ENCODE measurements at regions not wholly inside any gene's neighbourhood (a gene's known extent, or its start where the extent isn't known, plus 50 kb on each side); places are given as distances from the start of the nearest gene placed in this dataset.

DNA sequence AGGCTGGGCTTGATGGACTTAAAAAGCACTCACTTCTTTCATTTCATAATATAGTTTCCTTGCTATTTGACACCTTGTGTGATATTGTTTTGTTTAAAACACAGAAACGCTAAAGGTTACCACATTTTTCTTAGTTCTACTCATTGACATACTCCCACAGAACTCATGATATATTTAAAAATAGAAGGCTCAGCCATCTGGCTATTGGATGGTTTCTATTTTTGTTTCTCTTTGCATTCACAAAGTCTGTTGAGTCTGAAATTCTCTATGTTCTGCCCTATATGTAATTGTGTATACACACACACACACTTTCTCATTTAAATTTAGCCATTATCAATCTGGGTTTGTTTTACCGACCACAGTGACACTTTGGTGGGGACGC lies 128.2 kb downstream of the SOX2 start:
- H3K9me1 ChIP-seq (ENCODE audit: insufficient read depth, low read length), result no peaks in the 10 kb centered on the region
- H2AK9ac ChIP-seq (replicated peaks; ENCODE audit: low read depth, low read length, poor library complexity), result no peak overlapping the region
- no peaks in the 10 kb centered on the region for H3K36me3 ChIP-seq (ENCODE audit: control insufficient read depth, insufficient read depth, low read length)
- H4K5ac ChIP-seq (ENCODE audit: low read depth, low read length), result no peak overlapping the region
- no peaks in the 10 kb centered on the region for H3K27me3 ChIP-seq (ENCODE audit: control insufficient read depth, insufficient read depth, low read length)
- H4K8ac ChIP-seq (ENCODE audit: low read depth in 2 of 2, low read length in 2 of 2), result no peak overlapping the region
- H2BK15ac ChIP-seq (ENCODE audit: low read depth, low read length), result no peak overlapping the region
- TF ChIP-seq CEBPB (IDR thresholded peaks at IDR 0.05; ENCODE audit: low read depth, low read length) (no peak), MAZ (IDR thresholded peaks at IDR 0.05; ENCODE audit: borderline replicate concordance, low read depth, low read length) (no peak), RAD21 (IDR thresholded peaks at IDR 0.05; ENCODE audit: low read length) (no peak), MXI1 (IDR thresholded peaks at IDR 0.05; ENCODE audit: borderline replicate concordance, low read depth, low read length) (no peak), CHD1 (IDR thresholded peaks at IDR 0.05; ENCODE audit: low read depth, low read length) (no peak), NFE2L2 (IDR thresholded peaks at IDR 0.05; ENCODE audit: low read depth, low read length) (no peak), FOS (IDR thresholded peaks at IDR 0.05; ENCODE audit: low read depth, low read length) (no peak), MAFK (IDR thresholded peaks at IDR 0.05; ENCODE audit: low read depth, low read length) (no peak), BHLHE40 (IDR thresholded peaks at IDR 0.05; ENCODE audit: low read depth, low read length) (no peak), POLR2A (IDR thresholded peaks at IDR 0.05; ENCODE audit: low read depth, low read length) (no peak), RCOR1 (IDR thresholded peaks at IDR 0.05; ENCODE audit: insufficient replicate concordance, low read length) (no peak), RFX5 (IDR thresholded peaks at IDR 0.05; ENCODE audit: low read depth, low read length) (no peak), SMC3 (IDR thresholded peaks at IDR 0.05; ENCODE audit: low read depth, low read length) (no peak)
- TF ChIP-seq, protein P1, sequence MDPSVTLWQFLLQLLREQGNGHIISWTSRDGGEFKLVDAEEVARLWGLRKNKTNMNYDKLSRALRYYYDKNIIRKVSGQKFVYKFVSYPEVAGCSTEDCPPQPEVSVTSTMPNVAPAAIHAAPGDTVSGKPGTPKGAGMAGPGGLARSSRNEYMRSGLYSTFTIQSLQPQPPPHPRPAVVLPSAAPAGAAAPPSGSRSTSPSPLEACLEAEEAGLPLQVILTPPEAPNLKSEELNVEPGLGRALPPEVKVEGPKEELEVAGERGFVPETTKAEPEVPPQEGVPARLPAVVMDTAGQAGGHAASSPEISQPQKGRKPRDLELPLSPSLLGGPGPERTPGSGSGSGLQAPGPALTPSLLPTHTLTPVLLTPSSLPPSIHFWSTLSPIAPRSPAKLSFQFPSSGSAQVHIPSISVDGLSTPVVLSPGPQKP (IDR thresholded peaks at IDR 0.05; ENCODE audit: borderline replicate concordance, low read depth, low read length), result no peak
- TF ChIP-seq, protein P2, sequence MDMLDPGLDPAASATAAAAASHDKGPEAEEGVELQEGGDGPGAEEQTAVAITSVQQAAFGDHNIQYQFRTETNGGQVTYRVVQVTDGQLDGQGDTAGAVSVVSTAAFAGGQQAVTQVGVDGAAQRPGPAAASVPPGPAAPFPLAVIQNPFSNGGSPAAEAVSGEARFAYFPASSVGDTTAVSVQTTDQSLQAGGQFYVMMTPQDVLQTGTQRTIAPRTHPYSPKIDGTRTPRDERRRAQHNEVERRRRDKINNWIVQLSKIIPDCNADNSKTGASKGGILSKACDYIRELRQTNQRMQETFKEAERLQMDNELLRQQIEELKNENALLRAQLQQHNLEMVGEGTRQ (IDR thresholded peaks at IDR 0.05; ENCODE audit: low read depth, low read length), result no peak
- TF ChIP-seq, protein P3, sequence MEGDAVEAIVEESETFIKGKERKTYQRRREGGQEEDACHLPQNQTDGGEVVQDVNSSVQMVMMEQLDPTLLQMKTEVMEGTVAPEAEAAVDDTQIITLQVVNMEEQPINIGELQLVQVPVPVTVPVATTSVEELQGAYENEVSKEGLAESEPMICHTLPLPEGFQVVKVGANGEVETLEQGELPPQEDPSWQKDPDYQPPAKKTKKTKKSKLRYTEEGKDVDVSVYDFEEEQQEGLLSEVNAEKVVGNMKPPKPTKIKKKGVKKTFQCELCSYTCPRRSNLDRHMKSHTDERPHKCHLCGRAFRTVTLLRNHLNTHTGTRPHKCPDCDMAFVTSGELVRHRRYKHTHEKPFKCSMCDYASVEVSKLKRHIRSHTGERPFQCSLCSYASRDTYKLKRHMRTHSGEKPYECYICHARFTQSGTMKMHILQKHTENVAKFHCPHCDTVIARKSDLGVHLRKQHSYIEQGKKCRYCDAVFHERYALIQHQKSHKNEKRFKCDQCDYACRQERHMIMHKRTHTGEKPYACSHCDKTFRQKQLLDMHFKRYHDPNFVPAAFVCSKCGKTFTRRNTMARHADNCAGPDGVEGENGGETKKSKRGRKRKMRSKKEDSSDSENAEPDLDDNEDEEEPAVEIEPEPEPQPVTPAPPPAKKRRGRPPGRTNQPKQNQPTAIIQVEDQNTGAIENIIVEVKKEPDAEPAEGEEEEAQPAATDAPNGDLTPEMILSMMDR (conservative IDR thresholded peaks at IDR 0.05; ENCODE audit: low read depth, low read length), result no peak
- in situ Hi-C loops (cut with MboI; ENCODE audit: low sequenced_read_pairs), result no loop called here
- H3K4ac ChIP-seq (ENCODE audit: low read depth, low read length), result no peak overlapping the region
- no peaks in the 10 kb centered on the region for H4K20me1 ChIP-seq (ENCODE audit: insufficient read depth, low read length)
- H3K14ac ChIP-seq (replicated peaks; ENCODE audit: low read depth, low read length), result no peak overlapping the region
- no TSS peak for BruUV-seq (replicated peaks)
- H2AFZ ChIP-seq (replicated peaks; ENCODE audit: low read length, poor library complexity), result no peak overlapping the region
- DNase-seq (no peak), ATAC-seq (ENCODE audit: low read depth) (no peak)
- no peak overlapping the region for H2AK5ac ChIP-seq (ENCODE audit: low read depth, low read length)
- no peak overlapping the region for H3K9ac ChIP-seq (ENCODE audit: low read depth, low read length)
- intact Hi-C loops (cut with micrococcal nuclease), result no loop called here
- no peaks in the 10 kb centered on the region for H3K79me1 ChIP-seq (ENCODE audit: low read depth in 1 of 2, low read length in 2 of 2)
- H3K4me3 ChIP-seq (ENCODE audit: insufficient read depth, low read depth, low read length), result no peak overlapping the region
- H2BK120ac ChIP-seq (ENCODE audit: low read depth, low read length), result no peak overlapping the region
- no CpG with 5 or more reads among the region's 3 CpGs for WGBS, 2 experiments (ENCODE audit: extremely low coverage in 2 of 2, insufficient read length in 1 of 2)
- no peak overlapping the region for H3K4me2 ChIP-seq (ENCODE audit: low read depth, low read length)
- H3K18ac ChIP-seq (ENCODE audit: low read depth, low read length), result no peak overlapping the region
- no peak overlapping the region for H4K91ac ChIP-seq (ENCODE audit: insufficient read depth, low read depth, low read length)
- dilution Hi-C loops (cut with HindIII; ENCODE audit: low sequenced_read_pairs, unreplicated experiment), result no loop called here
- H2BK20ac ChIP-seq (ENCODE audit: low read depth, low read length), result no peak overlapping the region
- H3K4me1 ChIP-seq (ENCODE audit: control insufficient read depth, insufficient read depth, low read length), result no peaks in the 10 kb centered on the region
- POLR2A ChIA-PET (ENCODE audit: unreplicated experiment), result no interaction called here
- no peak overlapping the region for H2BK5ac ChIP-seq (ENCODE audit: low read depth, low read length, poor library complexity, severe bottlenecking)
- H3K23ac ChIP-seq (ENCODE audit: low read depth, low read length), result no peak overlapping the region
- CTCF ChIA-PET, result no interaction called here
- peaks cover 6% of the 10 kb centered on the region for H3K9me3 ChIP-seq (ENCODE audit: control insufficient read depth, insufficient read depth, low read length)
- H3K56ac ChIP-seq (ENCODE audit: extremely low read depth, insufficient read depth, low read length), result no peak overlapping the region
- H3K27ac ChIP-seq (ENCODE audit: insufficient read depth, low read length), result no peak overlapping the region
